Thymus (tissue), 11 donors: ENCODE measurements at regions not wholly inside any gene's neighbourhood (a gene's known extent, or its start where the extent isn't known, plus 50 kb on each side); places are given as distances from the start of the nearest gene placed in this dataset.

Source experiments
- DNase-seq, 9 donors: peaks; one replicate each; pipeline ENCODE4 v3.0.0-alpha.2; 2013; ENCODE audit warnings: low spot score in 9 of 9, low read depth in 6 of 9, missing footprints in 1 of 9
- H3K27ac ChIP-seq, 2 donors: one replicate each; pipeline ENCODE4 v1.5.1; 2013; ENCODE audit warnings: control low read depth in 1 of 2, low read depth in 1 of 2, low read length in 1 of 2, mild to moderate bottlenecking in 1 of 2, moderate library complexity in 1 of 2
- H3K27me3 ChIP-seq, 2 donors: one replicate each; pipeline ENCODE4 v1.5.1; 2013; ENCODE audit warnings: low read length in 1 of 2; ENCODE audit not compliant: control insufficient read depth in 2 of 2, insufficient read depth in 1 of 2
- H3K36me3 ChIP-seq, 2 donors: one replicate each; pipeline ENCODE4 v1.5.1; 2013; ENCODE audit warnings: low read length in 1 of 2, mild to moderate bottlenecking in 1 of 2, moderate library complexity in 1 of 2; ENCODE audit not compliant: control insufficient read depth in 2 of 2, insufficient read depth in 2 of 2
- H3K4me1 ChIP-seq, 2 donors: one replicate each; pipeline ENCODE4 v1.5.1; 2013; ENCODE audit warnings: low read length in 2 of 2; ENCODE audit not compliant: control insufficient read depth in 2 of 2, insufficient read depth in 2 of 2
- H3K4me3 ChIP-seq, 2 donors: one replicate each; pipeline ENCODE4 v1.5.1; 2013; ENCODE audit warnings: low read length in 2 of 2, control low read depth in 1 of 2, mild to moderate bottlenecking in 1 of 2
- H3K9me3 ChIP-seq, 2 donors: one replicate each; pipeline ENCODE4 v1.5.1; 2013; ENCODE audit warnings: low read length in 1 of 2, mild to moderate bottlenecking in 1 of 2; ENCODE audit not compliant: control insufficient read depth in 2 of 2, insufficient read depth in 1 of 2
- WGBS: extraction: QIAGEN DNeasy Blood & Tissue Kit; methylation state at CpG from one replicate; pipeline ENCODE4 v1.1.7; 2013; 5-methylcytosine and 5-hydroxymethylcytosine counted together
- donor health status: healthy.

- 91% methylated on average over 2 of the region's 2 CpGs for WGBS
- no peaks in the 10 kb centered on the region for H3K4me1 ChIP-seq
- DNase-seq, result no peak
- H3K4me3 ChIP-seq, result no peak overlapping the region
- no peaks in the 10 kb centered on the region for H3K27me3 ChIP-seq
- H3K36me3 ChIP-seq, result no peaks in the 10 kb centered on the region
- H3K27ac ChIP-seq, result no peak overlapping the region
- no peaks in the 10 kb centered on the region for H3K9me3 ChIP-seq
Observed at GRCh38 chr2:221851531-221852045, 279.5 kb upstream of the EPHA4 start.

GRCh38 chr2:221850076-221850475 is 278.0 kb upstream of the EPHA4 start:
- H3K9me3 ChIP-seq, result no peaks in the 10 kb centered on the region
- H3K36me3 ChIP-seq, result no peaks in the 10 kb centered on the region
- 71% methylated on average over 3 of the region's 3 CpGs for WGBS
- no peak overlapping the region for H3K27ac ChIP-seq
- H3K4me3 ChIP-seq, result no peak overlapping the region
- DNase-seq, result no peak
- no peaks in the 10 kb centered on the region for H3K4me1 ChIP-seq
- H3K27me3 ChIP-seq, result no peaks in the 10 kb centered on the region

GRCh38 chr2:221848286-221848685 is 276.2 kb upstream of the EPHA4 start:
- 91% methylated on average over 4 of the region's 4 CpGs for WGBS
- no peaks in the 10 kb centered on the region for H3K4me1 ChIP-seq
- H3K36me3 ChIP-seq, result no peaks in the 10 kb centered on the region
- no peak overlapping the region for H3K4me3 ChIP-seq
- DNase-seq, result no peak
- H3K27ac ChIP-seq, result no peak overlapping the region
- no peaks in the 10 kb centered on the region for H3K9me3 ChIP-seq
- H3K27me3 ChIP-seq, result no peaks in the 10 kb centered on the region

- no peaks in the 10 kb centered on the region for H3K9me3 ChIP-seq
- no peak overlapping the region for H3K4me3 ChIP-seq
- 70% methylated on average over 2 of the region's 2 CpGs for WGBS
Observed at GRCh38 chr2:221845021-221845365, 272.9 kb upstream of the EPHA4 start.

GRCh38 chr2:221844212-221845020 is 272.3 kb upstream of the EPHA4 start:
- Histone ChIP-seq H3K9me3 (no peaks in the 10 kb centered on the region), H3K36me3 (no peaks in the 10 kb centered on the region), H3K4me1 (no peaks in the 10 kb centered on the region), H3K27ac (no peak overlapping the region), H3K4me3 (no peak overlapping the region), H3K27me3 (no peaks in the 10 kb centered on the region)
- no peak for DNase-seq
- 52% methylated on average over 2 of the region's 2 CpGs for WGBS

More at GRCh38 chr2:221845021-221845365, 272.9 kb upstream of the EPHA4 start:
- DNase-seq, result no peak
- H3K36me3 ChIP-seq, result no peaks in the 10 kb centered on the region
- no peaks in the 10 kb centered on the region for H3K27me3 ChIP-seq
- H3K4me1 ChIP-seq, result no peaks in the 10 kb centered on the region
- no peak overlapping the region for H3K27ac ChIP-seq

- H3K27ac ChIP-seq, result no peak overlapping the region
- H3K4me3 ChIP-seq, result no peak overlapping the region
- no peaks in the 10 kb centered on the region for H3K27me3 ChIP-seq
- WGBS, result 95% methylated on average over 3 of the region's 3 CpGs
- H3K9me3 ChIP-seq, result no peaks in the 10 kb centered on the region
- no peak for DNase-seq
- no peaks in the 10 kb centered on the region for H3K36me3 ChIP-seq
- no peaks in the 10 kb centered on the region for H3K4me1 ChIP-seq
Observed at GRCh38 chr2:221836095-221836494, 264.0 kb upstream of the EPHA4 start.

- H3K4me3 ChIP-seq, result no peak overlapping the region
- no peaks in the 10 kb centered on the region for H3K4me1 ChIP-seq
- H3K9me3 ChIP-seq, result no peaks in the 10 kb centered on the region
- no peaks in the 10 kb centered on the region for H3K27me3 ChIP-seq
- 87% methylated on average over 2 of the region's 2 CpGs for WGBS
- no peak for DNase-seq
- H3K36me3 ChIP-seq, result no peaks in the 10 kb centered on the region
- no peak overlapping the region for H3K27ac ChIP-seq
Observed at GRCh38 chr2:221833966-221834365, 261.9 kb upstream of the EPHA4 start.

- no peak for DNase-seq
- Histone ChIP-seq H3K27ac (no peak overlapping the region), H3K4me1 (no peaks in the 10 kb centered on the region), H3K36me3 (no peaks in the 10 kb centered on the region), H3K9me3 (no peaks in the 10 kb centered on the region), H3K4me3 (no peak overlapping the region), H3K27me3 (no peaks in the 10 kb centered on the region)
- WGBS, result 92% methylated on average over 2 of the region's 2 CpGs
Observed at GRCh38 chr2:221831051-221831450, 258.9 kb upstream of the EPHA4 start.

- no peak overlapping the region for H3K4me3 ChIP-seq
- WGBS, result 89% methylated on average over 2 of the region's 2 CpGs
- H3K36me3 ChIP-seq, result no peaks in the 10 kb centered on the region
- no peak overlapping the region for H3K27ac ChIP-seq
- DNase-seq, result no peak
- no peaks in the 10 kb centered on the region for H3K4me1 ChIP-seq
- no peaks in the 10 kb centered on the region for H3K9me3 ChIP-seq
- no peaks in the 10 kb centered on the region for H3K27me3 ChIP-seq
Observed at GRCh38 chr2:221822416-221822815, 250.3 kb upstream of the EPHA4 start.
